ENCODE measurements at regions not wholly inside any gene's neighbourhood (a gene's known extent, or its start where the extent isn't known, plus 50 kb on each side); places are given as distances from the start of the nearest gene placed in this dataset.

- no peak for DNase-seq
Observed at GRCh38 chr7:142385491-142386340, 127.9 kb upstream of the PRSS58 start.

- DNase-seq = peak; percentile 39
Observed at GRCh38 chr7:142384493-142384922, 126.7 kb upstream of the PRSS58 start.

GRCh38 chr7:142383841-142384492, 126.1 kb upstream of the PRSS58 start:
- DNase-seq = no peak

GRCh38 chr7:142381727-142382390, 124.0 kb upstream of the PRSS58 start:
- no peak for DNase-seq

GRCh38 chr7:142380069-142380468, 122.2 kb upstream of the PRSS58 start:
- no peak for DNase-seq

- no peak for DNase-seq
Observed at GRCh38 chr7:142379201-142379885, 121.5 kb upstream of the PRSS58 start.

- no peak for DNase-seq
Observed at GRCh38 chr7:142377567-142377966, 119.7 kb upstream of the PRSS58 start.

GRCh38 chr7:142376356-142376997, 118.6 kb upstream of the PRSS58 start:
- no peak for DNase-seq

- DNase-seq = no peak
Observed at GRCh38 chr7:142375710-142376313, 118.0 kb upstream of the PRSS58 start.

- no peak for DNase-seq
Observed at GRCh38 chr7:142372727-142373126, 114.9 kb upstream of the PRSS58 start.

GRCh38 chr7:142371586-142372377, 113.9 kb upstream of the PRSS58 start:
- DNase-seq = no peak

- DNase-seq = no peak
Observed at GRCh38 chr7:142365410-142365842, 107.6 kb upstream of the PRSS58 start.

- DNase-seq = no peak
Observed at GRCh38 chr7:142364551-142364950, 106.7 kb upstream of the PRSS58 start.

GRCh38 chr7:142362349-142362748, 104.5 kb upstream of the PRSS58 start:
- DNase-seq = no peak

GRCh38 chr7:142359694-142360279, 101.9 kb upstream of the PRSS58 start:
- DNase-seq = no peak

- no peak for DNase-seq
Observed at GRCh38 chr7:142357953-142358520, 100.2 kb upstream of the PRSS58 start.

GRCh38 chr7:142356166-142356565, 98.3 kb upstream of the PRSS58 start:
- DNase-seq = no peak

GRCh38 chr7:142355328-142355727, 97.5 kb upstream of the PRSS58 start:
- DNase-seq = no peak

GRCh38 chr7:142353147-142354060, 95.5 kb upstream of the PRSS58 start:
- DNase-seq = no peak
